CD4-positive, alpha-beta T cell treated with Interleukin-10 for 1 hour (primary cell): ENCODE measurements at regions not wholly inside any gene's neighbourhood (a gene's known extent, or its start where the extent isn't known, plus 50 kb on each side); places are given as distances from the start of the nearest gene placed in this dataset.
"Not testable (repeated sequence)": the region's sequence is repeated elsewhere in the genome, so short reads cannot be mapped to it uniquely, and the experiment has no call there.

Experiments used
- DNase-seq: peaks from one replicate; pipeline ENCODE4 v3.0.0-alpha.2; 2020

DNA sequence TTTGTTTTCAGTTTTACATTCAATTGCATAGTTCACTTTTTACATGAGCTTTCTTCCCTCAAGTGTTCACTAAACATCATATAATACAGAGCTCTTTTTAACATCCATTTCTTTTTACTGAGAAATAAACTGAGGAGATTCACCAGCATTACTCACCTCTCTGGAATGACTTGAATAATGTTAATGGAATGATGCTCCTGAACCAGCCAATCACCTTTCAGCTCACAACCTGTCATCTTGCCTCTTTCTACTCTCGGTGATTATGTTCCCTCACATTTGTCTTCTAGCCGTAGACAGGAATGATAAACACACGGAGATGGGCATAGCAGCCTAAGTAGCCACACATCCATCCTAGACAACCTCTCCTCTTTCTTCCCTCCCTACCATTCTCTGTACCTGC, 301.7 kb downstream of the PAX3 start:
- DNase-seq, result no peak

DNA sequence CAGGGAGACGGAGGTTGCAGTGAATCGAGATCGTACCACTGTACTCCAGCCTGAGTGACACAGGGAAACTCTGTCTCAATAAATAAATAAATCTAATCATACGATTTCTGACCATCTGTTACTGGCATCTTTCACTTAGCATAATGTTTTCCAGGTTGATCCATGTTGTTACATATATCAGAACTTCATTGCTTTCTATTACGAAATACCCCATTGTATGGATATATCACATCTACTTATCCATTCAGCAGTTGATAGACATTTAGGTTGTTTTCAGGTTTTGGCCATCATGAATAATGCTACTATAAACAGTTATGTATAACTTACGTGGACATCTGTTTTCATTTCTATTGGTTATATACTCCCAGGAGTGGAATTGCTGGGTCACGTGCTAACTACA, 303.9 kb downstream of the PAX3 start:
- DNase-seq, result no peak

DNA sequence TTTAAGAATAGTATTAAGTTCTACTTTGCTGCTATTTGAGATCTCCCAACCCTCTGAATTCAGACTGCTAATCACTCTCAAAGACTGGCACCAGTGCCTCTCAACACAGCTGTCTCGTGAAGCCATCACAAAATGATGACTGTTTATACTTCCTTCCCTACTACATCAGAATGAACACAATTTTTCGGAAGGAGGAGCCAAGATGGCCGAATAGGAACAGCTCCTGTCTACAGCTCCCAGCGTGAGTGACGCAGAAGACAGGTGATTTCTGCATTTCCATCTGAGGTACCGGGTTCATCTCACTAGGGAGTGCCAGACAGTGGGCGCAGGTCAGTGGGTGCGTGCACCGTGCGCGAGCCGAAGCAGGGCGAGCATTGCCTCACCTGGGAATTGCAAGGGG, 314.4 kb downstream of the PAX3 start:
- not testable (repeated sequence) for DNase-seq

DNA sequence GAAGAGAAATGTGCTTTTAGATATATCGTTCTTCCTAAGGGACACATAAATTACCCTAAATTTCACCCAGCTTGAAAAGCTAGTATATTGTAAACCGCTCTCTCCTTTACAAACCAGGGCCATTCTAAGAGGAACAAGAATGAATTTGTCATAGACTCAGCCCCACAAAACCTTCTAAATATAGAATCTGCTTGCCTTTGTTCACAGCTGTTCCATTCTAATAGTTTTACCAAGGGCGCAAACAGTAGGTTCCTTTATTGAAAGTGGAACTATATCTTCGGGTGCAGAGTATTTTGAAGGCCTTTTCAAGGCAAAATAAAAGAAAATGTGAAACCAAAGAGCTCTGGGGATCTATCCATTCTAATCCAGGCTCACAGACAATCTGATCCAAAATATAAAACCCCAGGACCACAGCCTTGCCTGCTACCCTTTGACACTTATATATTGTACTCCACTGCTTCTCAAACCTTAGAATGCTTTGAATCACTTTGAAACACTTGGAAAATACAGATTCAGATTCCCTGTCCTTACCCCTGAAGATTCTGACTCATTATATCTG, 316.8 kb downstream of the PAX3 start:
- no peak for DNase-seq

DNA sequence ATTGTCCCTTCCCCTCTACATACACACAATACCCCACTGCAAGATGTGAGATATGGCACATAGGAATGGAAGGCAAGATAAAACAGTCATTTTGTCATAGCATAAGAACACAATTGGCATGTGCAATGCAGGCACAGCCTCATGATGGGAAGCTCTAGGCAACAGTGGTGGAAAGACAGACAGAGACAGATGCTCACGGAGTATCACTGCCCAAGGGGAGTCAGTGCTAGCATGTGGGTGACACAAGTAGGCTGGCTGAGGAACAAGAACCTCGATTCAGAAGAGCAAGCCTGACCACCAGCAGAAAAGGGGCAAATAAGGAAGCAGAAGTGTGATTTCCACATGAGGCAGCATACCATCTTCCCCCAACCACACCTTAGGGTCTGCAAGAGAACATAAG, 323.6 kb downstream of the PAX3 start:
- DNase-seq, result no peak

DNA sequence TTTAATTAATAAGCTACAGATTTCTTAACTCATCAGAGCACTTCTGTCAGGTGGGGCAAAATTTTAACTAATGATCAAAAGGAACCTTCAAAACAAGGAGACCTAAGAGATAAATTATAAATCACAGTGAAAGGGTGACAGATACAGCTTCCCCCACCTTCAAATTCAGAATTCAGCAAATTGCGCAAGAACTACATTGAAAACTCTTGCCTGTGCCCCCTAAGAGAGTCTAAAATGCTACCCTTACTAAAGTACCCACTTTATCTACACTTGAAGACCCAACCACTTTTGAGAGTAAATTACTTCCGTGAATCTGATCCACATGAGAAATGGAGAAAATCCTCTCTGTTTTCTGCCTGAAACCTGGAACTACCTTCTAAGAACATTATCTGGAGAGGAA, 324.9 kb downstream of the PAX3 start:
- DNase-seq, result no peak

DNA sequence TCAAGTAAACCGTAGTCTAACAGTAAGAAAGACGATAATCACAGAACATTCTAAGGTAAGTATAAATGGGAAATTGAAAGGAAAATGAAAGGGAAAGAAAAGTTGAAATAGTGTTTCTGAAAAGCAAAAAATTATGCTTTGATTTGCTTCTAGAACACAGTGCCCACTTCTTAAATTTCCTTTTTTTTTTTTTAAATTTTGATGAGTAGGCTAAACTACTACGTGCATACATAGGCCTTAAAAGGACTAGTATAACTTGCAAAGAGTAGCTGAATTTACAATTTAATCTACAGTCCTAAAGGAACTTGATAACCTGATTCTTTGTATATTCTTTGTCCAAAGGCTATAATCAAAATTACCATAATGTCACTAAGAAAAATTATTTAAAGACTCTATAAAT, 325.3 kb downstream of the PAX3 start:
- DNase-seq, result no peak

DNA sequence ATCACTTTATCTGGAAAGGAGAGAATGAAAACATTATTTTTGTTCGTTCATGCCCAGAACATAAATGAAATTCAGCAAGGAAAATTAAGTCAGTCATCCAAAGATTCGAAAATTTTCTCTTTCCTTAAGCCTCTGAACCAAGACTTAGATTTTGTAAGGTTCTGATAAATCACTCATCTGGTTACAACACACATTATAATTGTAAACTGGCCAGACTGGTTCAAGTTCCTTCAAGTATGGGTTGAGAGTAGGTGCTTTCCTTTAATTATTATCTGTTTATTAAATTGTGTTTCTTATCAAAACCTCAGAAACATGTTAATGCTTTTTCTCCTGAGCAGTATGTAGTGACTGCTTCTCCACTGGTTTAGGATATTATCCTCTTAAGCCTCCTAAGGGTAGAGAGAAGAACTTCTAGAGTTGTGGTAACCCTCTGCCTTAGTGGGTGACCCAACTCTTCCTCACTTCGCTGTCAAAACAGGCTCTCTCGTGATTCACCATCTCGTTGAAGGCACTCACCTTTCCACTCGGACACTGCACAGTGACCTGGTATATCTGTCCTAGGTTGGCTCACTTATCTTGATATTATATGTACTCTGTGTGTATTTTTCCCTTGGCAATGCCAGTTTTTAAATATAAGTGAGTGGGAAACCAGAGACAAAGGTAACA, 325.9 kb downstream of the PAX3 start:
- DNase-seq, result no peak

DNA sequence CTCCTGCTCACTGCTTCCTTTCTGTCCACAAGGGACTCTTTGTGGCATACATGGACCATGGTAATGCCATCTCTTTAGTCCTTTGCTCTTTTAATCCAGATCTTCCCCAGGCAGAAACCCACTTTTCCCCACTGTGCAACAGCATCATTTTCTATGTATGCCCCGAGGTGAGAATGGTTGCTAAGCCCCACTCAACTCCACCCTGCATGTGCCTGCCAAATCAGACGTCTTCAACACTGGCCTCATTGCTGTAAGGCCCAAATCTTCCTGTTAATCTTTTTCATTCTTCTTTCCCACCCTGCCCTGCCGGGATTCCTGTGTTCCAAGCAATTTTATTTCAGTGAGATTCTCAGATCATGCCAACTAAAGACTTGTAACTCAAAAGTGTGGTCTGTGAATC, 328.4 kb downstream of the PAX3 start:
- no peak for DNase-seq

DNA sequence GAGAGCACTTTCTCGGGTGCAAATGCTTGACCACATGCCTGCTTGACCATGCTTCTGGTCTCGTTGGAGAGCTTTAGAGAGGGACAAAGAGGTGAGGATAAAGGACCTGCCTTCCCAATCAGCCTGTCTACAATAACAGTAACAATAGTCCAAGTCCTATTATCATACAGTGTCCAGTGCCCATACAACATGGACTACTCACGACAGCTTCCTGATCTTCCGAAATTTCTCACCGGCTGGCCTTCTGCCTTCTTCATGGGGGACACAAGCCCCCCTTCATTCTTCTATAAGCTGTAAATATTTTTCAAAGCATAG, 329.0 kb downstream of the PAX3 start:
- no peak for DNase-seq

DNA sequence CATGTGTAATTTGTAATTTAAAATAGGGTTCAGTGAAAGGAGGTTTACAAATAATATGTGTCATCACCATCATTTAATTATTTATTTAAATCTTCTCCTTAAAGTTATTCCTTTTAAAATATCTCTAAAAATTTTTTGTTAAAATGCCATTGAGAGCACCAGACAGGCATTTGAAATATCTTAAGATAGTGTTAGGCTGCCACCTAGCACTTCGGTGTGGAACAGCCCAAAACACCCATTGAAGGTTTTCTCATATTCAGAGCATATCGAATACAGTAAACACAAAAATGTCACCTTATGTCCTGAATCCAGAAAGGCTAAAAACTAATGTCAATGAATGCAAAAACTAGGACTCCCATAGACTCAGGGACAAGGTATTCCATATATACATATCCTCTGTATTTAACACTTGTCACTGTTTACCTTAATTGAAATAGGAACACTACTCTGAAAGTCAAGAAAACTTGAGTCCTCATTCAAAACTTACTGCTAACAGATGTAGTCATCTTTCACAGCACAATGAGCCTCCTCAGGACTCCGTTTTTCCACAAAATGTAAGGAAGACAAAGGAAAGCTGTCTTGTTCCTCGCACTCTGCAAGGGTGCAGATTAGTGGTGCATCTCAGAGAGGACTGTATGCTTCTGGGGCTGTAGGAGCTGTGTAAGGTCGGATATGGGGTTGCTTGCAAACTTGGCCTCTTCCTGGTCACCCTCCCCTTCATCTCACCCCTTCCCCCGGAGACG, 329.5 kb downstream of the PAX3 start:
- DNase-seq, result peak; percentile 16

DNA sequence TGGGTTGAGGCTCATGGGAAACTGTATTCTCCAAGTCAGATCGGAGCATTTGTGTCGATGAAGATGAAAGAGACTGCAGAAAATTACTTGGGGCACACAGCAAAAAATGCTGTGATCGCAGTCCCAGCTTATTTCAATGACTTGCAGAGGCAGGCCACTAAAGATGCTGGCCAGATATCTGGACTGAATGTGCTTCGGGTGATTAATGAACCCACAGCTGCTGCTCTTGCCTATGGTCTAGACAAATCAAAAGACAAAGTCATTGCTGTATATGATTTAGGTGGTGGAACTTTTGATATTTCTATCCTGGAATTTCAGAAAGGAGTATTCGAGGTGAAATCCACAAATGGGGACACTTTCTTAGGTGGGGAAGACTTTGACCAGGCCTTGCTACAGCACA, 336.6 kb downstream of the PAX3 start:
- no peak for DNase-seq

DNA sequence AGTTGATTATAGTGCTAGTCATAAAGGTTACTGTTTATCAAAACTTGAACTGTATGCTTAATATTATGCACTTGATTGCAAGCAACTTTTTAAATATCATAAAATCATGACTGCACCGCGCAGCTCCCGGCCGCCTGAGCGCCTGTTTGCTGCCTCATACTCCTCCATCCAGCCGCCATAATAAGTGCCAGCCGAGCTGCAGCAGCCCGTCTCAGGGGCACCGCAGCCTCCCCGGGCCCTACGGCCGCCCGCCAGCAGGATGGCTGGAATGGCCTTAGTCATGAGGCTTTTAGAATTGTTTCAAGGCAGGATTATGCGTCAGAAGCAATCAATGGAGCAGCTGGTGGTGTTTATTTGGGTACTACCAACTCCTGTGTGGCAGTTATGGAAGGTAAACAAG, 337.2 kb downstream of the PAX3 start:
- no peak for DNase-seq

DNA sequence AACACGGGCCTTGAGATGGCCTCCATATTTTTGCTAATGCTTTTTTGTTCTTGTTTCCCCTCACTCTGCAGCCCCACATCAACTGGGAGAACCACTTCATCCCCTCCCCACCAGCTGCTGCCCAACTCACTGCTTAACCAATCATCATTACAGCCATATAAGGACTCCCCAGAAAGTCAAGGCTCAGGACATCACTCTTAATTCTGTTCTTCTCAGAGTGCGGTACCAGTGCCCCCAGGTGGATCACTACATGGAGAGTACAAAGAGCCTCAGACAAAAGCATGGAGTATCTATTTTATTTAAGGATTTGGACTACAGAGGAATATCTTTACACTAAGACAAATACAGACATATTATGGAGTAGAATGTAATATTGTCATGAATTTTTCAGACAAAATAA, 340.6 kb downstream of the PAX3 start:
- no peak for DNase-seq

DNA sequence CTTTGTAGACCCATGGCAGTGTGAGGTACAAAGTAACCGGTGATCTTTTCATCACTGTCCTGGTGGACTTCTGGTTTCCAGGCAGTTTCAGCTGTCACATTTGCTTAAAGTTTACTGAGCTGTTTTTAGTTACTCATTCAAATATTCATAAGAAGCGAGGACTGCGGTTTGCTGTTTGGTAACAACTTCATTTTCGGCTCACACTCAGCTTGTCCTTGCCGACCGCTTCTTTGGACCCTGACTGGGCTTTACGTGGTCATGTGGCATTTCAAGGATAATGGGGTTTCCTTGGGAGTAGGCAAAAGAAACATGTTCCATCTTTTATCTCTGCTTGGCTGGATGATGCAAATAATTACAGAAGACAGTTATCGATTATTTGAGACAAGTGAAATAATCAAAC, 350.7 kb downstream of the PAX3 start:
- DNase-seq, result no peak

DNA sequence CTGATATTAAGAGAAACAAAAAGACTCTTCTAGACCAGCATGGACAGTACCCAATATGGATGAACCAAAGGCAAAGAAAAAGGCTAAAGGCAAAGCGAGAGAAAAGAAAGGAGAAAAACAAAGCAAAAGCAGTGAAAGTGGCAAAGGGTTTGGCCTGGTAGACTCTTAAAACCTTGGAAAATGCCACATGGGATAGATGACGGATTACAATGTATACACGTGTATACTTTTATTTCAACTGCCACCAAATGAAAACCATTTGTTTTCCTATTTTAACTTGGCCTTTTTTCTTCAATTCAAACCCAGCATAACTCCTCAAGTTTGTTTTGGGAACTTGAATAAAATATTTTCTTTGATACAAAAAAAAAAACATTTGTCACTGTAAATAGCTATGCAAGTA, 354.3 kb downstream of the PAX3 start:
- DNase-seq, result not testable (repeated sequence)

DNA sequence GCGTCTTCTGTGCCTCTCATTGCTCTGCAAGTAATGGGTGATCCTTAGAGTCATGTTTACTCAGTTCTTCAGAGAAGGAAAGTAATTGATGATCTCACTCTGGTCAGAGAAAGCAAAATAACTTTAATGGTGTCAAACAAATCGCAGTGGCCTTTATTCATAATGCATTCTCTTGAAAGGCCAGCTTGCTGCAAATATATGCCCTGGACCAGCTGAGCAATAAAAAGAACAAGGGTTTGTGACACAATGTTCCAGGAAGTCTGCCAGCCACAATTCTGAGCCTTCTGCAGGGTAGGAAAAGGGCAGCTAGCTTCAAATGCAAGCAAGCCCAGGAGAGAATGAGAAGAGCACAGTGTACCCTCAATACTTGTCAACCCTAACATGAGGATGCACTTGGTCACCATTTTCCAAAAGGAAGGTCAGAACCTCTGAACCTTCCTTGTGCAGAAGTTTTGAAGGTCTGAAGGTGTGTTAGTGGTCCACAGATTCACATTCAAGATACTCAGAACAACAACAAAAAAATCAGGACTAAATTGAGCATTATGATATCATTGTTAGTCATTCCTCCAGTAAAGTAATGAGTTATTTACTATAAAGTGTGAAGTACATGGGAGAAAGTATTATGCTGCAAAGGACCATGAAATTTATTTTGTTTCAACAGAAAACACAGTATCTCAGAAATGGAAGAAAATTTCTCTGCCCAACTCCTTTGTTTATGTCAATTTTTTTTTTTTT, 355.6 kb downstream of the PAX3 start:
- no peak for DNase-seq

DNA sequence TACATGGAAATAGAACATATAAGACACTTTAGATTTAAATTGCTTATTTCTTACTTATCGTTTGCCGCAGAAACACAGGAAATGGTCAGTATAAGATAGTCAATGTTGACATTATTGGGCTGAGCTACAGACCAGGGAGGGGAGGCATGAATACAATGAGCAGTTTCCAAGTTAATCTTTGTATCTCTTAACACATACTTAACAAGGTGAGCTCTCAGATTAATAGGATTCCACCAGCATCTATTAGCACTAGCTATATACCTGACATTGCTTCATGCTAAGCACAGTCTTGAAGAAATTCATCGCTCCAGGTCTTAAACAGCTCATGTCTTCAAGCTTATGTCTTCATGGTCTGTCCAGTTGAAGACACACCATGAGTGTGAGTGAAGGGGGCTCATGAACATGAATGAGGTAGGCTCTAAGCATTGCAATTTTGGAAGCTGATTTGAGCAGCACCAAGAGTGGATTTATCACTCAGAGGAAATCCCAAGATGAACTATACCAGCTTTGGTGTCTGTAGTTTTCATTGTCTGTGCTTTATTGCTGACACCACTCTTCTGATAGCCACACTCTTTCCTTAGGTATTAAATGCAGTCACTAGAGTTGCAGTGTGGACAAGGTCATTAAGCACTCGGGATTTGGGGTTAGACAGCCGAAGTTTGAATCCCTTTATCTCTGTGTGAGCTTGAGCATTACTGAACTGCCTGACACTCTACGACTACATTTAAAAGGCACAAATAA, 359.3 kb upstream of the EPHA4 start:
- no peak for DNase-seq

DNA sequence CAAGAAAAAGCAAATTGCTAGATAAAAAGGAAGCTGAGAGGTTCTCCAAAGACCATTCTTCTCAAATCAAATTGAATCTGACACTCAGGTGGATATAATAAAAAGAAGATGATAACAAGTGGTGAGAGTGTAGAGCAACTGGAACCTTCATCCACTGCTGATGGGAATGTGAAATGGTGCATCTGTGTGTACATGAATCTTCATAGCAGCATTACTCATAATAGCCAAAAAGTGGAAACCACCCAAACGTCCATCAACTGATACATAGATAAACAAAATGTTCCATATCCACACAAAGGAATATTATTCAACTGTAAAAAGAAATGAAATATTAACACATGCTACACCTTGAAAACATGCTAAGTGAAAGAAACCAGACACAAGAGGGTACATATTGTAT, 357.2 kb upstream of the EPHA4 start:
- no peak for DNase-seq

DNA sequence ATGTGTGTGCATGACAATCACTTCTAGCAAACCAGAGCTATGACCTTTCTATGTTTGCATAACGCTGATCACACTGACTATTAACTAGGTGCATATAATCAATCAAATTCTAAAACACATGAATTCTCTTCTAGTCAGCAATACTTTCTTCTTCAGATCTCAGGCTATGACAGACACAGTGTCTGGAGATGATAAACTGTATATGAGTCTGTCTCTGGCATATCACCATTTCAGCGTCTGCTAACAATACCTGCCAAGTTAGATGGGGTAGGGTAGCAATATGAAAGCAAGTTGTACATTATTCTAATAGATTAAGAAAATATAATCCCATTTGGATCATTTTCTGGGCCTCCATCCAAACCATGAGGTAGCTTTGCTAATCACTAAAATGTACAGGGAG, 354.2 kb upstream of the EPHA4 start:
- DNase-seq, result no peak

DNA sequence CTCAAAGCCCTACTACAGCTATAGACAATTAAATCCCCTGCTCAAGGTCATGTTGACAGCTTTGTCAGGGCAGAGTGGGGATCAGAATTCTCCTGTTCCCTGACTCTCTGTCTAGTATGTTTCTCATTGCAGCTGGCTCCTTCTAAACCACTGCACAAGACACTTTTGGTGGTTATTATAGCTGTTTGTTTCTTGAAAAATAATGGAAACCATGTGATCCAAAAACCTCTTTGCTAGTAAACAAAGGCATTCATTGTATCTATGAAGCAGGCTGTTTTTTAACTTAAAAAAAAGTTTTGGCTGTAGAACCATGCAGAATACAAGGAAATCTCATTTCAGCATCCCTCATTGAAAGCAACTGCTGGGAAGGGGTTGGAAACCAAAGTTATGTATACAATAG, 352.5 kb upstream of the EPHA4 start:
- no peak for DNase-seq

DNA sequence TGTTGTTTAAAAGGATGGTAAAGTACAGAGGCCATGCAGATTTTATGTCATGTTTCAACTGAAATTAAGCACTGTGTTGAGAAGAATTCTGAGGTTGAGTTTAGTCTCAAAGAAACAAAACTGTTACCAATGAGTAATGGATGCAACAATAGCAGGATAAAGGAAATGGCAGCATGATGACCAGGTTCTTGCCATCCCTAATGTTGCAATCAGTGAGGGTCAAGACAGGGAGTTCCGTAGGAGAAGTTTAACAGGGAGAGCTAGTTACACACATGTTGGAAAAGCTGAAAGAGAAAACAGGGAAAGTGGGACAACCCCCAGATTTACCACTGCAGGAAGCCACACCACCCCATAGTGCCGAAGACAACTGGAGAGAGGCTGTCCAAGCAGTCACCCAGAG, 343.8 kb upstream of the EPHA4 start:
- no peak for DNase-seq

DNA sequence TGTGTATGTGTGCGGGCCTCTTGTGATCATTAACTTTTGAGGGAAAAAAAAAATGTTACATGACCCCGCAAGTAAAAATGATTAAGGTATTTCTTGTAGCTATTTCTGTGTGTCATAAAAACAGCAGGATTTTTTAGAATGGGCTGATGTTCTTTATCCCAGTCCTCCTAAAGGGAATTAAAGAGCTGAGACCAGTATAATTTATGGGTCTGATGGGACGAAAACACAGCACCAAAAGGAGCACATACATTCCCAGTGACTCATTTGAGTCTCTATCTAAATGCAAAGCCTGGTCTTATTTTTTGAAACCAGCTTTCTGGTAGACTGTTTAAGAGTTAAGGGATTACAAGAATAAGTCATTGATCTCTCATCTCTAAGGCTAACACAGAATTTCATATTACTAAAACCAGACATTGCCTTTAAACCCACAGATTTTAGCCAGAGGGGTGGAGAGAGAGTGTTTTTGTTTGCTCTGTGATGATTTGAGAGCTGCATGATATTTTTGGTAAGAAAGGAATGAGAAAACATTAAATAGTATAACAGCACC, 342.3 kb upstream of the EPHA4 start:
- DNase-seq, result no peak
